Neural cell (in vitro differentiated cells): ENCODE measurements at regions not wholly inside any gene's neighbourhood (a gene's known extent, or its start where the extent isn't known, plus 50 kb on each side); places are given as distances from the start of the nearest gene placed in this dataset.

Experiments used
- H2AFZ ChIP-seq: fragments of 200-600, 300-800 bp; sonication (generic), shearing (Covaris generic); 2 replicates; pipeline ENCODE4 v1.6.0; 2014; ENCODE audit warnings: low read depth, mild to moderate bottlenecking, antibody characterized with exemption, low read length, moderate library complexity
- H3F3A ChIP-seq: fragments of 200-600 bp; shearing (Covaris generic); 2 replicates; pipeline ENCODE4 v1.6.1; 2016; ENCODE audit warnings: mild to moderate bottlenecking, moderate library complexity, mixed read lengths, antibody characterized with exemption, low read length; ENCODE audit not compliant: insufficient read depth, poor library complexity, severe bottlenecking
- H3K27ac ChIP-seq: fragments of 200-600, 300-800 bp; sonication (generic), shearing (Covaris generic); 2 replicates; pipeline ENCODE4 v1.5.1; 2014; ENCODE audit warnings: mild to moderate bottlenecking, low read length, moderate library complexity
- H3K27me3 ChIP-seq: fragments of 300-800, 200-600 bp; sonication (generic), shearing (Covaris generic); 2 replicates; pipeline ENCODE4 v1.6.0; 2014; ENCODE audit warnings: mild to moderate bottlenecking, low read depth, low read length, moderate library complexity; ENCODE audit not compliant: insufficient read depth
- H3K36me3 ChIP-seq: fragments of 300-800, 200-600 bp; sonication (generic), shearing (Covaris generic); 2 replicates; pipeline ENCODE4 v1.5.1; 2014; ENCODE audit warnings: mild to moderate bottlenecking, antibody characterized with exemption, low read length, moderate library complexity; ENCODE audit not compliant: insufficient read depth
- H3K4me2 ChIP-seq: fragments of 300-800, 200-600 bp; sonication (generic), shearing (Covaris generic); 2 replicates; pipeline ENCODE4 v1.6.0; 2014; ENCODE audit warnings: mild to moderate bottlenecking, low read length
- H3K4me3 ChIP-seq: fragments of 300-800, 200-600 bp; sonication (generic), shearing (Covaris generic); 2 replicates; pipeline ENCODE4 v1.5.1; 2014; ENCODE audit warnings: mild to moderate bottlenecking, low read length, moderate library complexity
- H3K79me2 ChIP-seq: fragments of 200-600 bp; shearing (Covaris generic); replicated peaks from 2 replicates; pipeline ENCODE4 v1.6.0; 2014; ENCODE audit warnings: mild to moderate bottlenecking, low read length, moderate library complexity; ENCODE audit not compliant: insufficient read depth
- H3K9ac ChIP-seq: fragments of 300-800, 200-600 bp; sonication (generic), shearing (Covaris generic); 2 replicates; pipeline ENCODE4 v1.6.1; 2016; ENCODE audit warnings: mild to moderate bottlenecking, low read length, mixed read lengths
- H3K9me2 ChIP-seq: fragments of 200-600 bp; shearing (Covaris generic); 2 replicates; pipeline ENCODE4 v1.6.1; 2016; ENCODE audit warnings: mild to moderate bottlenecking, low read length, mixed read lengths; ENCODE audit not compliant: insufficient read depth
- H3K9me3 ChIP-seq: fragments of 200-600, 300-800 bp; sonication (generic), shearing (Covaris generic); 2 replicates; pipeline ENCODE4 v1.6.1; 2016; ENCODE audit warnings: mild to moderate bottlenecking, mixed run types, low read length, moderate library complexity, mixed read lengths
- H4K20me1 ChIP-seq: fragments of 200-600 bp; shearing (Covaris generic); 2 replicates; pipeline ENCODE4 v1.6.1; 2016; ENCODE audit warnings: mild to moderate bottlenecking, mixed run types; ENCODE audit not compliant: insufficient read depth
- EP300 ChIP-seq: fragments of 450-650 bp; conservative IDR thresholded peaks from 2 replicates; pipeline ENCODE4 v1.6.1; 2014; ENCODE audit warnings: antibody characterized with exemption, mild to moderate bottlenecking, moderate library complexity; ENCODE audit not compliant: poor library complexity, severe bottlenecking
- EZH2 ChIP-seq: fragments of 200-600, 300-800 bp; shearing (Covaris generic), sonication (generic); IDR thresholded peaks from 2 replicates; pipeline ENCODE4 v1.6.1; 2014; ENCODE audit warnings: antibody characterized with exemption, low read length, borderline replicate concordance, mild to moderate bottlenecking; ENCODE audit not compliant: insufficient read depth, poor library complexity, severe bottlenecking
- MXI1 ChIP-seq: fragments of 450-650 bp; conservative IDR thresholded peaks from 2 replicates; pipeline ENCODE4 v1.6.1; 2014; ENCODE audit warnings: antibody characterized with exemption, mild to moderate bottlenecking; ENCODE audit not compliant: poor library complexity, severe bottlenecking
- POLR2AphosphoS5 ChIP-seq: IDR thresholded peaks from 2 replicates; pipeline ENCODE4 v1.6.1; 2012
- RAD21 ChIP-seq: fragments of 450-650 bp; conservative IDR thresholded peaks from 2 replicates; pipeline ENCODE4 v1.6.1; 2014; ENCODE audit warnings: antibody characterized with exemption, mild to moderate bottlenecking, moderate library complexity
- SMC3 ChIP-seq: fragments of 450-650 bp; conservative IDR thresholded peaks from 2 replicates; pipeline ENCODE4 v1.6.1; 2014; ENCODE audit warnings: antibody characterized with exemption, mild to moderate bottlenecking, moderate library complexity; ENCODE audit not compliant: poor library complexity
- TAF1 ChIP-seq: IDR thresholded peaks from 2 replicates; pipeline ENCODE4 v1.6.1; 2012; ENCODE audit warnings: low read depth
- TF ChIP-seq, protein P1 (sequence below): fragments of 450-650 bp; IDR thresholded peaks from 2 replicates; pipeline ENCODE4 v1.5.1; 2014; ENCODE audit warnings: antibody characterized with exemption, mild to moderate bottlenecking, moderate library complexity; ENCODE audit not compliant: poor library complexity, severe bottlenecking
- TF ChIP-seq, protein P2 (sequence below): IDR thresholded peaks from 2 replicates; pipeline ENCODE4 v1.6.1; 2012; ENCODE audit warnings: borderline replicate concordance

DNA sequence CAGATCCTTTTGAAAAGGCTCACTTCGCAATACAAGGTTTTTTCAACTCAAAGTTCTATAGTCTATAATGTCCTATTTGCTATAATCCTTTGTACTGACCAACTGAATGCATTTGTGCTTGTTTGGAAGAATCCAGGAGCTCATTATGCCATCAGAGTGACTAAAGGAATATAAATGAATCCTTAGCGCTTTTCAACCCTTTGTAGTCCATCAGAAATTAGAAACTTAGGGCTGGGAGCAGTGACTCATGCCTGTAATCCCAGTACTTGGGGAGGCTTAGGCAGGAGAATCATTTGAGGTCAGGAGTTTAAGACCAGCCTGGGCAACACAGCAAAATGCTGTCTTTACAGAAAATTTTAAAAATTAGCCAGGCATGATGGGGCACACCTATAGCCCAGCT lies 330.2 kb upstream of the CHAC2 start:
- H3K4me3 ChIP-seq: no peak overlapping the region
- no peak overlapping the region for H3K9ac ChIP-seq
- H3K4me2 ChIP-seq: no peak overlapping the region
- no peaks in the 10 kb centered on the region for H3K9me2 ChIP-seq
- H3F3A ChIP-seq: no peaks in the 10 kb centered on the region
- no peaks in the 10 kb centered on the region for H3K27me3 ChIP-seq
- H3K27ac ChIP-seq: no peak overlapping the region
- no peaks in the 10 kb centered on the region for H4K20me1 ChIP-seq
- no peak overlapping the region for H2AFZ ChIP-seq
- no peaks in the 10 kb centered on the region for H3K9me3 ChIP-seq
- H3K79me2 ChIP-seq: no peaks in the 10 kb centered on the region
- TF ChIP-seq, protein P1, sequence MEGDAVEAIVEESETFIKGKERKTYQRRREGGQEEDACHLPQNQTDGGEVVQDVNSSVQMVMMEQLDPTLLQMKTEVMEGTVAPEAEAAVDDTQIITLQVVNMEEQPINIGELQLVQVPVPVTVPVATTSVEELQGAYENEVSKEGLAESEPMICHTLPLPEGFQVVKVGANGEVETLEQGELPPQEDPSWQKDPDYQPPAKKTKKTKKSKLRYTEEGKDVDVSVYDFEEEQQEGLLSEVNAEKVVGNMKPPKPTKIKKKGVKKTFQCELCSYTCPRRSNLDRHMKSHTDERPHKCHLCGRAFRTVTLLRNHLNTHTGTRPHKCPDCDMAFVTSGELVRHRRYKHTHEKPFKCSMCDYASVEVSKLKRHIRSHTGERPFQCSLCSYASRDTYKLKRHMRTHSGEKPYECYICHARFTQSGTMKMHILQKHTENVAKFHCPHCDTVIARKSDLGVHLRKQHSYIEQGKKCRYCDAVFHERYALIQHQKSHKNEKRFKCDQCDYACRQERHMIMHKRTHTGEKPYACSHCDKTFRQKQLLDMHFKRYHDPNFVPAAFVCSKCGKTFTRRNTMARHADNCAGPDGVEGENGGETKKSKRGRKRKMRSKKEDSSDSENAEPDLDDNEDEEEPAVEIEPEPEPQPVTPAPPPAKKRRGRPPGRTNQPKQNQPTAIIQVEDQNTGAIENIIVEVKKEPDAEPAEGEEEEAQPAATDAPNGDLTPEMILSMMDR: no peak
- TF ChIP-seq POLR2AphosphoS5: no peak
- TF ChIP-seq EZH2: no peak
- no peak for TF ChIP-seq SMC3
- TF ChIP-seq TAF1: no peak
- TF ChIP-seq, protein P2, sequence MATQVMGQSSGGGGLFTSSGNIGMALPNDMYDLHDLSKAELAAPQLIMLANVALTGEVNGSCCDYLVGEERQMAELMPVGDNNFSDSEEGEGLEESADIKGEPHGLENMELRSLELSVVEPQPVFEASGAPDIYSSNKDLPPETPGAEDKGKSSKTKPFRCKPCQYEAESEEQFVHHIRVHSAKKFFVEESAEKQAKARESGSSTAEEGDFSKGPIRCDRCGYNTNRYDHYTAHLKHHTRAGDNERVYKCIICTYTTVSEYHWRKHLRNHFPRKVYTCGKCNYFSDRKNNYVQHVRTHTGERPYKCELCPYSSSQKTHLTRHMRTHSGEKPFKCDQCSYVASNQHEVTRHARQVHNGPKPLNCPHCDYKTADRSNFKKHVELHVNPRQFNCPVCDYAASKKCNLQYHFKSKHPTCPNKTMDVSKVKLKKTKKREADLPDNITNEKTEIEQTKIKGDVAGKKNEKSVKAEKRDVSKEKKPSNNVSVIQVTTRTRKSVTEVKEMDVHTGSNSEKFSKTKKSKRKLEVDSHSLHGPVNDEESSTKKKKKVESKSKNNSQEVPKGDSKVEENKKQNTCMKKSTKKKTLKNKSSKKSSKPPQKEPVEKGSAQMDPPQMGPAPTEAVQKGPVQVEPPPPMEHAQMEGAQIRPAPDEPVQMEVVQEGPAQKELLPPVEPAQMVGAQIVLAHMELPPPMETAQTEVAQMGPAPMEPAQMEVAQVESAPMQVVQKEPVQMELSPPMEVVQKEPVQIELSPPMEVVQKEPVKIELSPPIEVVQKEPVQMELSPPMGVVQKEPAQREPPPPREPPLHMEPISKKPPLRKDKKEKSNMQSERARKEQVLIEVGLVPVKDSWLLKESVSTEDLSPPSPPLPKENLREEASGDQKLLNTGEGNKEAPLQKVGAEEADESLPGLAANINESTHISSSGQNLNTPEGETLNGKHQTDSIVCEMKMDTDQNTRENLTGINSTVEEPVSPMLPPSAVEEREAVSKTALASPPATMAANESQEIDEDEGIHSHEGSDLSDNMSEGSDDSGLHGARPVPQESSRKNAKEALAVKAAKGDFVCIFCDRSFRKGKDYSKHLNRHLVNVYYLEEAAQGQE: no peak
- TF ChIP-seq EP300: no peak
- no peak for TF ChIP-seq MXI1
- no peak for TF ChIP-seq RAD21
- H3K36me3 ChIP-seq: no peaks in the 10 kb centered on the region

DNA sequence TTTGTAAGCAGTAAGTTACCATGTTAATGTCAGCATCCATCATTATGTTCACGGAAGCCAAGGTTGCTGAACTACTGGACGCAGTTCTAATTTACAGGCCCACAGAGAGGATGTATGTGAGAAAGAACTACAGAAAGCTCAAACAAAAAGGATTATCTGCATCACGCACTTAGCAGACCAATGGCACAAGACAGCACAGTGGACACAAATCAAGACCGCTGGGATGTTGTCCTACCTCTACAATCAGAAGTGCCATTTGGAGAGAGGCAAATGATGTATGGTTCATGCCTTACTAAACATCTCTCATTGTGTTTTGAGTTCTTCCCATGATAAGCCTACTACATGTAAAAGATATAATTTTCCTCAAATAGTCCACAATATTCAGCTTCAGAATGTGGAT lies 330.7 kb upstream of the CHAC2 start:
- Histone ChIP-seq H3K4me3 (no peak overlapping the region), H3K27me3 (no peaks in the 10 kb centered on the region), H3K9ac (no peak overlapping the region), H3K27ac (no peak overlapping the region), H3K9me3 (no peaks in the 10 kb centered on the region), H3K9me2 (no peaks in the 10 kb centered on the region), H3K36me3 (no peaks in the 10 kb centered on the region), H3F3A (no peaks in the 10 kb centered on the region), H3K4me2 (no peak overlapping the region), H3K79me2 (no peaks in the 10 kb centered on the region), H4K20me1 (no peaks in the 10 kb centered on the region), H2AFZ (no peak overlapping the region)
- TF ChIP-seq EZH2 (no peak), SMC3 (no peak), RAD21 (no peak), MXI1 (no peak), TAF1 (no peak), POLR2AphosphoS5 (no peak), EP300 (no peak)
- TF ChIP-seq, protein P1: no peak
- TF ChIP-seq, protein P2: no peak
